K562 (cell line): ENCODE measurements at regions not wholly inside any gene's neighbourhood (a gene's known extent, or its start where the extent isn't known, plus 50 kb on each side); places are given as distances from the start of the nearest gene placed in this dataset.

Experiments used
- CTCF ChIP-seq, 3 experiments: IDR thresholded peaks in 2 of 3; conservative IDR thresholded peaks in 1 of 3; 2 replicates each; pipeline ENCODE4 v1.5.1; 2011 to 2012; ENCODE audit warnings: low read length in 3 of 3, mild to moderate bottlenecking in 3 of 3, control low read depth in 2 of 3, improper control_type of control experiment in 1 of 3, inconsistent platforms in 1 of 3, low read depth in 1 of 3, mixed read lengths in 1 of 3, moderate library complexity in 1 of 3; ENCODE audit not compliant: insufficient read depth in 2 of 3
- E2F6 ChIP-seq, 2 experiments: IDR thresholded peaks; 2 replicates each; pipeline ENCODE4 v1.6.1; 2011; ENCODE audit warnings: borderline replicate concordance in 1 of 2, control low read depth in 1 of 2, low read depth in 1 of 2, low read length in 1 of 2, mild to moderate bottlenecking in 1 of 2, mixed read lengths in 1 of 2, moderate library complexity in 1 of 2; ENCODE audit not compliant: insufficient read depth in 1 of 2, insufficient read length in 1 of 2, poor library complexity in 1 of 2, severe bottlenecking in 1 of 2; ENCODE audit errors: extremely low read depth in 1 of 2
- EGR1 ChIP-seq: fragments of 450-650 bp; conservative IDR thresholded peaks from 2 replicates; pipeline ENCODE4 v1.6.1; 2017; ENCODE audit warnings: mild to moderate bottlenecking
- EP300 ChIP-seq: IDR thresholded peaks from 2 replicates; pipeline ENCODE4 v1.6.1; 2012; ENCODE audit warnings: low read length, improper control_type of control experiment
- FOXP1 ChIP-seq: sonication (generic); formaldehyde crosslinking; IDR thresholded peaks from 2 replicates; pipeline ENCODE4 v1.8.0; 2022; ENCODE audit warnings: mild to moderate bottlenecking, missing genetic modification reagents
- GABPB1 ChIP-seq: sonication (generic); formaldehyde crosslinking; IDR thresholded peaks from 2 replicates; pipeline ENCODE4 v1.8.0; 2022; ENCODE audit warnings: mild to moderate bottlenecking, missing genetic modification reagents
- GATA2 ChIP-seq: sonication (generic); formaldehyde crosslinking; IDR thresholded peaks from 2 replicates; pipeline ENCODE4 v1.4.0; 2020; ENCODE audit warnings: mild to moderate bottlenecking, missing genetic modification reagents
- HCFC1 ChIP-seq: IDR thresholded peaks from 2 replicates; pipeline ENCODE4 v1.6.1; 2012; ENCODE audit warnings: low read depth, low read length, improper control_type of control experiment
- HNRNPL ChIP-seq: fragments of 200-400 bp; formaldehyde crosslinking; IDR thresholded peaks from 2 replicates; pipeline ENCODE4 v1.6.1; 2017; ENCODE audit warnings: low read depth, mild to moderate bottlenecking, low read length
- KDM4B ChIP-seq, 2 experiments: fragments of 450-650 bp in 1 of 2; sonication (generic) in 1 of 2; IDR thresholded peaks; 2 replicates each; pipeline ENCODE4 v1.6.1; 2016 to 2017; ENCODE audit warnings: borderline replicate concordance in 2 of 2, antibody characterized with exemption in 1 of 2, low read depth in 1 of 2, mild to moderate bottlenecking in 1 of 2
- MTA3 ChIP-seq: fragments of 450-650 bp; formaldehyde crosslinking; IDR thresholded peaks from 2 replicates; pipeline ENCODE4 v1.6.1; 2017; ENCODE audit warnings: mild to moderate bottlenecking, borderline replicate concordance
- NRF1 ChIP-seq, 2 experiments: fragments of 450-650 bp; IDR thresholded peaks in 1 of 2; conservative IDR thresholded peaks in 1 of 2; 2 replicates each; pipeline ENCODE4 v1.6.1; 2014; ENCODE audit warnings: mild to moderate bottlenecking in 2 of 2
- RB1 ChIP-seq: fragments of 450-650 bp; IDR thresholded peaks from 2 replicates; pipeline ENCODE4 v1.6.1; 2017; ENCODE audit warnings: low read depth, mild to moderate bottlenecking
- RNF2 ChIP-seq: sonication (generic); IDR thresholded peaks from 2 replicates; pipeline ENCODE4 v1.6.1; 2016

- TF ChIP-seq HCFC1 (no peak), CTCF (IDR thresholded peaks at IDR 0.05 in 2 of 3, conservative IDR thresholded peaks at IDR 0.05 in 1 of 3; ENCODE audit: insufficient read depth in 2 of 3, low read depth in 1 of 3, low read length in 3 of 3) (no peak), RNF2 (no peak), GATA2 (CRISPR knock-in tag) (no peak), HNRNPL (no peak), NRF1 (conservative IDR thresholded peaks at IDR 0.05 in 1 of 2, IDR thresholded peaks at IDR 0.05 in 1 of 2) (no peak), MTA3 (no peak), RB1 (no peak), FOXP1 (CRISPR knock-in tag) (no peak), GABPB1 (CRISPR knock-in tag) (no peak), KDM4B (IDR thresholded peaks at IDR 0.05; ENCODE audit: borderline replicate concordance in 2 of 2, low read depth in 1 of 2) (no peak), EP300 (no peak), E2F6 (IDR thresholded peaks at IDR 0.05; ENCODE audit: borderline replicate concordance in 1 of 2, extremely low read depth in 1 of 2, insufficient read depth in 1 of 2, insufficient read length in 1 of 2, low read depth in 1 of 2, low read length in 1 of 2, poor library complexity in 1 of 2, severe bottlenecking in 1 of 2) (no peak), EGR1 (no peak)
These were observed 122.7 kb upstream of the SESN3 start for GRCh38 chr11:95353706-95354105.
